ENCODE measurements at regions not wholly inside any gene's neighbourhood (a gene's known extent, or its start where the extent isn't known, plus 50 kb on each side); places are given as distances from the start of the nearest gene placed in this dataset.

DNA sequence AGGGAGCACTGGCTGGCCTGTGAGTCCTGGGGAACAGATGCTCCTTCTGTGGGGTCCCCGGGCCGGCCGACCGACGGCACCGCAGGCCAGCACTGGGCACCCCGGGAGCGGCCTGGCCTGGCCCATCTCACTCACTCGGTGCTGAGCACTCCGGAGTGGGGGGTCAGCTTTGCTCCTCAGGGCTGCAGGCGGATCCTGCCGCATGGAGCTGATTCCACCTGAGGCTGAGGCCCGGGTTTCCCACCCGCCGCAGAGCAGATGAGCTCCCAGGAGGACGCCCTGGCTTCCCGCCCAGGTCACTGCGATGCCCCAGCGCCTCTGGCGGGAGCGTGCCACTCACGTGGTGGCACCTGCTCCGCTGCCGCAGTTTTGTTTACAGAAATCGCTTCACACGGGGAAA lies 418.6 kb downstream of the GALR1 start:
- DNase-seq: no peak

- no peak for DNase-seq
Measured at GRCh38 chr18:77669331-77669730, 419.7 kb downstream of the GALR1 start.

GRCh38 chr18:77671456-77672167 lies 422.0 kb downstream of the GALR1 start:
- no peak for DNase-seq

- no peak for DNase-seq
Measured at GRCh38 chr18:77676910-77677309, 427.3 kb downstream of the GALR1 start.

DNA sequence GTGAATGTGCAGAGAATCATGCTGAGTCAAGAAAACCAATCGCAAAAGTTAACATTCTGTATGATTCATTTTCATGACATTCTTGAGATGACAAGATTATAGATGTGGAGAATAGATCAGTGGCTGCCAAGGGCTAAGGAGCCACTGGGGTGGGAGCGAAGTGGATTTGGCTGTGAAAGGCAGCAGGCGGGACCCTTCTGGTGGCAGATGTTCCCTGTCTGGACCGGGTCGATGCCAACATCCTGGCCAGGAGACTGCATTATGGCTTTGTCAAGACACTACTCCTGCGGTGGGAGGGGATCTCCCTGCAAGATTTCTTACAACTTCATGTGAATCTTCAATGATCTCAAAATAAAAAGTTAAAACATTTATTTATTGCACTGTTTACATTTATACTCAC lies 427.9 kb downstream of the GALR1 start:
- no peak for DNase-seq

- no peak for DNase-seq
Measured at GRCh38 chr18:77679869-77680268, 430.2 kb downstream of the GALR1 start.

GRCh38 chr18:77700051-77700450 lies 450.4 kb downstream of the GALR1 start:
- no peak for DNase-seq

DNA sequence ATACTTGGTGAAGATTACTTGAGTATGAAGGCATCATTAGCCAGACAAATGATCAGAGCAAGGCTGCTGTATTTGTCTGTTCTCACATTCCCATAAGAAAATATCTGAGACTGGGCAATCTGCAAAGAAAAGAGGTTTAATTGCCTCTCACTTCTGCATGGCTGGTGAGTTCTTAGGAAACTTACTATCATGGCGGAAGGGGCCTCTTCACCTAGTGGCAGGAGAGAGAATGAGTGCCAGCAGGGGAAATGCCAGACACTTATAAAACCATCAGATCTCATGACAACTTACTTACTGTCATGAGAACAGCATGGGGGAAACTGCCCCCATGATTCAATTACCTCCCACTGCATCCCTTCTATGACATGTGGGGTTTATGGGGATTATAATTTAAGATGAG lies 452.3 kb downstream of the GALR1 start:
- no peak for DNase-seq

DNA sequence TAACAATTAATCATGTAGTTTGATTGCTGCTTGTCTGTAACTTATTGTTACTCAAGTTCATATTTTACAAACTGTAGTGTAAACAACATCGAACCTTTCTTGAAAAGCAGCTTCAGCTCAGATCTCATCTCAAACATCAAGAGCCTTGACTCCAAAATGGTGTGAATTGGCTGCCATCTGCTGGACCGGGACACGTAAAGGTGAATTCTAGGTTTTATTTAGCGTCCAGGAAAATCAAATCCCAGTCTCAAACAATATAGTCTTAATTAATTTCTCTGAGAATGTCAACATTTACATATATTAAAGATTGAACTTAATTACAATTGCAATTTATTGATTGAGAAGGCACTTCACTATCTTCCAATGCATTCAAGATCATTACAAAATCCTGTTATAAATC lies 453.0 kb downstream of the GALR1 start:
- DNase-seq: no peak

- no peak for DNase-seq
Measured at GRCh38 chr18:77705301-77705700, 455.7 kb downstream of the GALR1 start.

DNA sequence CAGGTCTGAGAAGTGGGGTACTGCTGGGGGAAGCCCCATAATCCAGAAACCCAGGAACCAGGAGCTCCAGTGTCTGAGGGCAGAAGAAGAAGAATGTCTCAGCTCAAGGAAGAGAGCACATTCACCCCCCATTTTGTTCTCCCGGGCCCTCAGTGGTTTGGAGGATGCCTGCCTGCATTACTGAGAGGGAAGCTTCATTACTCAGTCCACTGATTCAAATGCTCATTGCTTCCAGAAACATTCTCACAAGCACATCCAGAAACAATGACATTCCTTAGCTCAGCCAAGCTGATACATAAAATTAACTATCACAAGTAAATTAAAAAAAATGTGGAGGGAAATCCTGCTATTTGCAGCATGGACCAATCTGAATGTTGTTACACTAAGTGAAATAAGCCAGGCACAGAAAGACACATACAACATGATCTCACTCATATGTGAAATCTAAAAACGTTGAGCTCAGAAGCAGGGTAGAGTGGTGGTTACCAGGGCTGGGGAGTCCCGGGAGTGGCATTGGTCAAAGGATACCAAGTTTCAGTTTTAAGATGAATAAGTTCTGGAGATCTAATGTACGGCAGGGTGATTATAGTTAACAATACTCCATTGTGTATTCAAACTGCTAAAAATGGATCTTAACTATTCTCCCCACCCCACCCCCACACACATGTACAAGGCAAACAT lies 459.3 kb downstream of the GALR1 start:
- DNase-seq: no peak

GRCh38 chr18:77711096-77711495 lies 461.4 kb downstream of the GALR1 start:
- no peak for DNase-seq

GRCh38 chr18:77714716-77715115 lies 465.1 kb downstream of the GALR1 start:
- no peak for DNase-seq

DNA sequence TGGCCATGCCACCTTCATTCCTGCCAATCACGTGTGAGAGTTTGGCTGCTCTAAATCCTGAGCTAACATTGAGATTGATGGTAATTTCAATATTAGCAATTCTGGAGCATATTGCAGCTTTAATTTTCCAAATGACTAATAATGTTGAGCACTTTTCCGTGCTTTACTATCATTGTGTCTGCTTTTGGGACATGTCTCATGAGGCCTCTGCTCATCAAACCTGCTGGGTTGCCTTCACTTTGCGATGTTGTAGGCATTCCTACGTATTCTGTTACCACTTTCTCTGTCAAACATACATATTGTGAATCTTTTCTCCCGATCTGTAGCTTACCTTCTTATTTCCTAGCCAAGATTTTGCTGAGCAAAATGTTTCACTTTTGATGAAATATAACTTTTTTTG lies 466.6 kb downstream of the GALR1 start:
- DNase-seq: no peak

DNA sequence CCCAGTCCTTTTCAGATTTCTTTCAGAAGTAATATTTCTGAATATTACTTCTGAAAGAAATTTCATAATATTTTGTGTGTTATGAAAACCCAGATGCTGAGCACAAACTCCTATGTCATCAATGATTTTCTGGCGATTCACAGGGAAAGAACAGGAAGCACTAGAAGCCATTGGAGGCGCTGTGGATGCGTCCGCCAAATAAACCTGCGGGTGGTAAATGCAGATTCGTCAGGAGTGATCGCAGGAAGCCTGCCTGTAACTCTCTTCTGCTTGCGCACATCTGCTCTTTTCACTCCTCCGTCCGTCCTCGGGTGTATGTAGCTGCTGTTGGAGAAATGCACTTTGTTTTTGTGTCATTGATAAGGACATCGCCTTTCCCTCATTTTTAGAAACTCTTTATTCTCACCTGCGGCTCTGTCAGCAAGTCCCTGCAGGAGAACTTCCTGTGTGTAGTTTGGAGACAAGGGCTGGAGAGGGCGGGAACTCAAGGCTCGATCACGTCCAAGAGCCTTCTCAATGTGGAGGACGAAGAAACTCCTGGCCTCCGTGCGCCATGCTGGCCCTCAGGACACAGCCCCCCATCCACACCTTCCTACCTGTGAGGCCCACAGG lies 483.8 kb downstream of the GALR1 start:
- no peak for DNase-seq

DNA sequence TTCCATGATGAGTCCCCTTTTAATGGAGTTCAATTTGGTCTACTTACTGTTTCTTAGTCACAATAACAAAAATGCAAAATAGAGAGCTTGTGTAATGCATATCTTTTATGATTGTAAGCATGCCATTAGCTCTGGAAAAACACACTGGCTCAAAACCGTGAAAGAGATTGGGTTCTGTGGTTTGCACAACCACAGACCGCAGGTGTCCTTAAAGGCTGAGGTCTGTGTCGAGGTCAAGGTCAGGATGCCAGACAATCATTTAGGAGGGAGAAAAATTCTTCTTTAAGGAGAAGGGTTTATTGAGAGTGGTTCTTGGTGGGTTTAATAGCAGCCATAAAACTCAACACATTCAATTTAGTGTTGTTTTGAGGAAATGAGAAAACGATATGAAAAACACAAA lies 487.2 kb downstream of the GALR1 start:
- no peak for DNase-seq

DNA sequence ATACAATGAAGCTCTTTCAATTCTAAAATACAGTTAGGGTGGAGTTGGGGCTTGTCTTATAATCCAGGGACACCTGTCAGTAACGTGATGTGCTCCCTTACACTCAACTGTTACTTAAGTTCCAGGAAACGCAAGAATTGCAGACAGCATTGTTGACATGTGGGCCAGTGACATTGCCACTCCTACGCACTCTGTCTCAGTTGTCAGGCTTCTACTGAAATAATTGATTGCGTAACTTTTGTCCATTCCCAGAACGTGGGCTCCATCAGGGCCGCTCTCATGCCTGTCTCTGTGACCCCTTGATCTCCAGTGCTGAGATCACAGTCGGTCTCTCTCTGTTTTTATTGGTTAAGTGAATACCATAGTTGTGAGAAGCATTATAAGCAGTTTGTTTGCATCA lies 487.8 kb downstream of the GALR1 start:
- no peak for DNase-seq

- DNase-seq: no peak
Measured at GRCh38 chr18:77749089-77749488, 499.4 kb downstream of the GALR1 start.

GRCh38 chr18:77750006-77750405 lies 500.4 kb downstream of the GALR1 start:
- DNase-seq: no peak

- DNase-seq: no peak
Measured at GRCh38 chr18:77754475-77755044, 504.9 kb downstream of the GALR1 start.

- DNase-seq: no peak
Measured at GRCh38 chr18:77755187-77755586, 505.5 kb downstream of the GALR1 start.

- DNase-seq: no peak
Measured at GRCh38 chr18:77761332-77761731, 511.7 kb downstream of the GALR1 start.

DNA sequence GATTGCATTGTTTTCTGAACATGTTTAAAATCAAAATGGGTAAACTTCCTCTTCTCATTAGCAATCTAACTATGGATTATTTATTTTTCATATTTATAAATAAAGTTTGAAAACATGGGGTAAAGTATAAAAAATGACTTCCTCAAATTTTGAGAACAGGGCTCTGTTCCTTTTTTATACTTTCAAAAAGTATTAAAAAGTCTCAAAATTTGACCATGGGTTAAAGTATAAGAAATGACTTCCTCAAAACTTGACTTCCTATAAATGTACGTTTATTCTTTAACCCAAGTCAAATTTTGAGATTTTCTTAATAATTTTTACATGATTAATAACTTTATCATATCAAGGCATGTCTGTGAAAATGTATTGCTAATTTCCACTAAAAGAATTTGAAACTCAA lies 512.4 kb downstream of the GALR1 start:
- DNase-seq: no peak

- DNase-seq: no peak
Measured at GRCh38 chr18:77762642-77763041, 513.0 kb downstream of the GALR1 start.

All from occipital lobe (tissue), 1 donor.